ENCODE measurements at regions not wholly inside any gene's neighbourhood (a gene's known extent, or its start where the extent isn't known, plus 50 kb on each side); places are given as distances from the start of the nearest gene placed in this dataset.

DNA sequence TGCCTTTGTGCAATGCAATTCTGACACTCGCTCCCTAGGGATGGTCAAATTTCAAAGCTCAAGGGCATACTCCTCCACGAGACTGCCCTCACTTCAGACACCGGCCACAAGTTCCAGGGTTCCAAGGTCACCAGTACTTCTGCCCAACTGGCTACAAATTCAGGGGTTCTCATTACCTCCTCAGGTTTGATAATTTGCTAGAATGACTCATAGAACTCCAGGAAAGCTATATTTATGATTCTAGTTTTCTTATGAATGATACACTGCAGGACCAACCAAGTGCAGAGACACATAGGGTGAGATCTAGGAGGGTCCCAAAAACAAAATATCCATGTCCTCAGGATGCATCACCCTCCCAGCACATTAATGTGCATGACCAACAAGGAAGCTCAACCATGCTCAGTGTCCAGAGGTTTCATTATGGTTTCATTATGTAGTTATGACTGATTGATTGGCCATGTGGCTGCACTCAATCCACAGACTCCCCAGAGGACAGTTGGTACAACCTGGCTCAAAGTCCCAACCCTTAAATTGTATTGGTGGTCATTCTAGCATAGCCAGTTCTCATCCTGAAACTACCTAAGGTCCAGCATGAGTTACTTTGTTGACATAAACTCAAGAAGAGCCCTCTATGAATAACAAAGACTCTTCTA is 170.4 kb upstream of the LRRN1 start:
- no peak for DNase-seq

DNA sequence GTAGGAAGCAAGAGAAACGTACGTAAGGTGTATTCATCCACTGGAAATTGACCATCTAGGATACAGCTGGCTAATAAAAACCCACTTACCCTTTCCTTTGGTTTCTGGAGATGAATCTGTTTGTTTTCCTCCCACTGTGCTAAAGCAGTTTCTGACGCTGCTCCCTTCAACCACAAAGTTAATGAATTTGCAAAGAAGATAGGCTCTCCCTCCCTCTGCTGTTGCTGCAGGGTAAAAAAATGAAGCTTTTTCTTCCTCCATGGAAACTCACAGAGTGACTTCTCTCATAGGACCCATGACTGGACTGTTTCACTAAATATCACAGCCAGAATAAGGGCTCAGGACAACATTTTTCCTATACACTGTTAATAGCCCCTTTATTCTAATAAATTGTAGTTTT is 172.1 kb upstream of the LRRN1 start:
- no peak for DNase-seq

DNA sequence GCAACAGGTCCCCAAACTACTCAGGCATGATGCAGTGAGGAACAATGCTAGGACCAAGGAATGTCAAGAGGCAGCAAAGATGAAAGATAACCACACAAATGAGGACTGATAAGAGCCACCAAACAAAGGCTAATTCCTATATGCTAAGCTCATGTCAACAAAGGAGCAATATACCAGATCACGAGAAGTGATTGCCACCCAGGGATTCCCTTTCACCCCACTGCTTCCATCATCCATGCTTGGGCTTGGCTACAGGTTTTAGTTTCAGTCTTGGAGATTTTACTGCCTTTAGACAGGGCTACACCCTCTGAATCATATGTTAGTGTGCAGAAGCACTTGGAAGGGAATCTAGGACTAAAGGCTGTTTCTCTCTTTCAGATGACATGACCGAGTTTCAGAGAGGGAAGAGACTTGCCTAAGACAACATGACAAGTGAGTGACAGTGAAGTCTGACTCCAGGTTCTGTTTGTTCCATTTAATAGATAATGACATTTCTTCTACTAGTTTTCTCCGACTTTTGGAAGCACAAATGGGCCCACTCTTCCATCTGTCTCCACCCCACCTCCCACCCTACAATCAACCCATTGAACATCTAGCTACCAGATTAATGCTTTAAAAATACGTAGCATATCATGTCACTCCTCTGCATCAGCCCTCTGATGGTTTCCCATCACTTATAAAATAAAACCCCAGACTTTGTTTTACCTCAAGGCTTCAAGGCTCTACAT is 173.5 kb upstream of the LRRN1 start:
- DNase-seq: no peak

DNA sequence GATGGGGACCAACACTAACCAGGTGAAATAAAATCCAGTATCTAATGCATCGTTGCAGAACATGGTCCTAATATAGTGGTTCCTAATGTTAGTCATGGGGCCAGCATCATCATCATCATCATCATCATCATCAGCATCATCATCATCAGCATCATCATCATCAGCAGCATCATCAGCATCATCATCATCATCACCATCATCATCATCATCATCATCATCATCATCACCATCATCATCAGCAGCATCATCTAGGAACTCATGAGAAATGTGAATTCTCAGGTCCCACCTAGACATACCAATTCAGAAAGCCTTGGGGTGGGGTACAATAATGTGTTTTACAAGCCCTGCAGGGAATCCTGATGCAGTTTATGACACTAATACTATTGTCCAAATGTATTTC is 179.4 kb upstream of the LRRN1 start:
- no peak for DNase-seq

DNA sequence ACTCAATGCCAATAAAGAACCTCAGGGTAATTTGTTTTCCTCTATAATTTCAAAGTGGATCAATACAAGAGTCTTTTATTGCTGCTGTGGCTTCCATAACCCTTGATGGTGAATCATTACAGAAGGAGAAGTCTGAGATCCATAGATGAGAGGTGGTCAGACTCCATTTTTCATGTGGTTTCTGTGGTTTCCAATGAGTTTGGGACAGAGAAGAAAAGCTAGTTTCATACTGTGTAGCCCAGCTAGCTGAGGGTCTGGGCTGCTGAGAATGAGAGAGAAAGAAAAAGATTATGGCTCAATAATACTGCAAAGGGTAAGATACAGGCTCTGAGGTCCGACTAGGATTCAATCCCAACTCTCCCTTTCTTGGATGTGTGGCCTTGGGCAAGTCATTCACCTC is 180.6 kb upstream of the LRRN1 start:
- no peak for DNase-seq

DNA sequence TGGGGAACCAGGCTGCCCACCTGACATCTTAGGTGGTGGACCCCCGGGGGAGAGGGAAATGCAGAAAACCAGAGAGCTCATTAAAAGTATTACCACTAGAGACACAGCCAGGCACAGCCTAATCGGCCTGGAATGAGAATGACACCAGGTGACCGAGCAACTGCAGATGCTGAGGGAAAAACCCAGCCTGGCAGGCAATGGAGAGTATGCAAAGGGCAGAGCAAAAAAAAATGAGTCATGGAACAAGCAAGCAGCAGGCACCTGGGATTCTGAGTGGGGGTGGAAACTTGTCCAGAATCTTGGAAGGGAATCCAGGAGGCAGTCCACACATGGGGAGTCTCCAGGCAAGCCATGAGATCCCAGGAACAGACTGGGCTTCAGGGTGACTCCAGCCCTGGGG is 183.7 kb upstream of the LRRN1 start:
- no peak for DNase-seq

DNA sequence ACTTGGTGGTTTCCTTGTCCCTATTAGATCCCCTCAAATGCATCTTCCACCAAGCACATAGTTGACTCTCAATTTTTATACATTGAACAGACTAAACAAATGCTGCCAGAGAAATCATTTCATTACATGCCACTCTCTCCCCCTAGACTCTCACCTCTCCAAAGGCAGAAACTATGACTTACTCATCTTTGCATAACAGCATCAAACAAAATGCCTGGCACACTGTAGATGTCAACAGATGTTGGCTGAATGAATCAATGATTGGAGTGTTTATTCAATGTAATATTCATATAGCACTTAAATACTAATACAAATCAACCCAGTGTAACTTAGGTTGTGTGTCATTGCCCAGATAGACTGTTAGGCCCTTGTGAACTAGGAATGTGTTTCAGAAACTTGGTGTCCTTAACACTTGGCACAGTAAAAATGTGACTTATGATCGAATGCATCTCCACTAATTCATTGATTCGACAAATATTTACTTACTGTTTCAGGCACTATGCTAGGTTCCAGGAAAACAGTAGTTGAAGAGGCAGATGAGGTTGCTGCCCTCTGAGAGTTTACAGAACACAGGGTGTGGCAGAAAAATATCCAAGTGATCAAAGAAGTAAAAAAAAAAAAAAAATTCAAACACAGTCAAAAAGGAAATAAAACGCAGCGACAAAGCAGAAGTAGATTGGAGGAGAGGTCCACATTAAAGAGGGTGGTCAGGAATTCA is 188.5 kb upstream of the LRRN1 start:
- DNase-seq: no peak

DNA sequence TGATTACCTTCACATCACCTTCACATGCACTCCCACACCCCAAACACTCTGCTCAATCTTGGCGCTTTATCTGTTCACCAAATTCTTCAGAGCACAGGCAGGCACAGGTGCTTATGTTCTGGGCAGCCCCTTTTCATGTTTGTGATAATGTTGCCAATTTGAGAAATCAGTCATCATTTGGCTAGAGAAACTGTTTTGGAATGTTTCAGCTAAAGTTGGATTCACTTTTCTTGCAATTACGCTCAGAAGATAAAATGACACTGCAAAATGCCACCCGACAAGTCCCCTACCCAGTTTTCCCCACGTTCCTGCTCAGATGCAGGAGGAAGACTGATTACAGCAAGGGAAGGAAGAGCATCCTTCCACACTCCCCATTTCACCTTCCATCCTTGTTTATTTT is 192.9 kb upstream of the LRRN1 start:
- no peak for DNase-seq

DNA sequence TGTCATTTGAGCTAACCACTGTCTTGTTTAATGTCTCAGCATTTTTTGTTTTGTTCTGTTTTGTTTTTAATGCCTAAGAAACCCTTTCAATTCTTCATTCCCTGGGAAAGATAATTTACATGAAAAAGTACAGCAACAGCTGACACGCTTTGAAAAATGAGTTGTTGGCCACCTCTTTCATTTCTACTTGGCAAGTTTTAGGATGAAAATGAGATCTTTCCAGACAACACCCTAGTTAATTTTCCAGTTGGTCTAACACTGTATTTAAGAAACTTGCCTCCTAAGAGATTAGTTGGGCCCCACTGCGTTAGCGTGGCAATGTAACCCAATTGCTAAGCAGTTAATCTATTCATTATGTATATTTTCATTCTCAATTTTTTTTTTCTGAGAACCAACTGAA is 194.0 kb upstream of the LRRN1 start:
- no peak for DNase-seq

DNA sequence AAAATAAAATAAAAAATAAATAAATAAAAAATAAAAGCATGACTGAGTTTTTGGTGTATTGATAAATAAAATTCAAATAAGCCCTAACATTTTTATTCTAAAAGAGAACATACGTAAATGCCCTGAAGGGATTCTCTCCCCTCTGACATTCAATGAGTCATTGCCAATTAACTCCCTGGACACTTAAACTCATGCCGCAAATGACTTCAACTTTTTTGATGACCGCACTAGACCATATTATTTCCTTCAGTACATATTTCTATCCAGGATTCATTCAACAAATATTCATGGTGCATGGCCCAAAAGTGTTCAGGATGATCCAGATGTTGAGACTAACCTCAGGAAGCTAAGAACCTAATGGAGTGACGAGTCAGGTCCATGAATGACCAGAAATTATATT is 195.9 kb upstream of the LRRN1 start:
- no peak for DNase-seq

DNA sequence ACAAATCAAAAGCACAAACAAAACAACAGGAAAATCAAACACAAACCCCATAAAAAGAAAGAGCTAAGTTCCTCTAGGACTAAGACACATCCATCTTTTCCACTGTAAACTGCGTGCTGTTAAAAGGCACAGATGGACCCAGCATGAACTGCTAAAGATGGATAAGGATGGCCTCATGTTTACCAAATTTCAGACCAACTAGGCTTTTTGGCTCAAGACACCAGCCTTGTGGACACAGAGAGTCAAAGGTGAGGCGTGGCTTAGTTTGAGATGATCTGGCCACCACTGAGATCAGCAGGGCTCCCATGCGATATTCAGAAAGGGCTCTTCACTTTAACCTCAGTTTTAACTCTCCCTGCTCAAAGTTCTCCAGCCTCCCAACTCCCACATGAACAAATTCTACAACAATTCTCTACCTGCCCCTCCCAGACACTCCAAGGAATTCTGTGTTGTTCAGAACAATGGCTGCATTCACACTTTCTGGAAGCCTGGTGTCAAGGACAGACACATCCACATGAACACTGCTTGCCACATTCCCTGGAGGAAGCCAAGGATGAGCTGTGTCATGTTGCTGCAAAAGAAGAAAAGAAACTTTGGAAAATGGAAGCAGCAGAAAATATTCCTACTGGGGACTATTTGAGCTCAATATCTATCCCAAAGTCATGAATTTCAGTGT is 198.4 kb upstream of the LRRN1 start:
- DNase-seq: no peak

DNA sequence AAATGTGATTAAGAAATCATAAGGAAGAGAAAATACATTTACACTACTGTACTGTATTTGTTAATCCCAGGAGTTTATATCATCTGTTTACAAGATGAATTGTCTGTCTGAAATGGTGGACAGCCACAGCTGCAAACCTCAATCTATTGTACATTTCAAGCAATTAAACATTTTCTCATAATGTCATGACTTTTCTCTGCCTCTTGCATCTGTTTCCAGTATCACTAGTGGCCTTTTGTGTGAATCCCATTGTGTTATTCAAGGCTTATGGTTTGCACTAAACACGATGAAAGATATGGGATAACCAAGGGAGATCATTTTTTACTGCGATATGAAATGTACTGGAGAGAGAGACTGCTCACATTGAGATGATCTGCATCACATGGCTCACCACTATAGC is 200.2 kb upstream of the LRRN1 start:
- no peak for DNase-seq

DNA sequence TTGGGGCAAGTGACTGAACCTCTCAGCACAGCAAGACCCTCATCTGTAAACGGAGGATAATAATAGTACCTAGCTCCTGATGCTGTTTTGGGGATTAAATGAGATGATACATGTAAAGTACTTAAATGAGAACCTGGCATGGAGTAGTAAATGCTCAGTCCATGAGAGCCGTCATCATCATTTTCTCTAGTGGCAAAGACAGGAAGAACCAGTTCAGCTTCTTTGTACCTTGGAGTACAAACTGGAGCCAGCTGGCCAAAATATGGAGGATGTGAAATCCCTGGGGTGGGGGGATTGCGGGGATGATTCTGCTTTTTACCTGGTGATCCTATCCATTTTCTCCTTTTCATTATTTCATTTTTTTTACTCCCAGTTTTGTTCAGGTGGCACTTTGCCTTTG is 204.2 kb upstream of the LRRN1 start:
- DNase-seq: no peak

DNA sequence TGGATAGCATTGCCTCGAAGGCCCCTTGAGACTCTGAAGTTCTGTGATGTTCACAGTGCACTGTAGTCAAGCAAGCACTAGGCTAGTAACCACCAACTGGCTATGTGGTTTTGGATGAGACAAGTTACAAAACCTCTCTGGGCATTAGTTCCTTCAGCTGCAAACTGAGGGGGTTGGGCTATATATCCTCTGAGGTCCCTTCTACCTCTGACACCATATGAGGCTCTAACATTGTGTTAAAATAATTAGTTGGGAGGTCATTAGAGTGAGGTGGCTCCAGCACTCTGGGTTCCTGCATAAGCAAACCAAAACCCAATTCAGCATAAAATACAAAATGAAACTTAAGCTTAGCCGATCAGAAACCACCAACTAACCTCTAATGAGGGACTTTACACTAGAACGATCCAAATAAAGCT is 209.5 kb upstream of the LRRN1 start:
- DNase-seq: no peak

DNA sequence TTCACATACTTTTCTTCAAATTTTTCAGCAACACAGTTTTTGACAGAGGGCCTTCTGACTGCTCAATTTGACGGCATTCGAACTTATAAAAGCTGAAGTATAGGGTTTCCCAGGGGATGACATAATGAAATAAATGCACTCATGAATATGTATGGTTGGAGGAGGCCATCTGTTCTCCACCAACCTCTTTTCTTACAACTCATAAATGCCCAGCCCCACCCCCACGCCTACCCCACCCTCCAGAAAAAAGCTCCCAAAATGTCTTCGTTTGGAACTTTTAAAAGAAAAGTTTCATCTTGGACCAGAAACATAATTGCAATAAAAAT is 211.6 kb upstream of the LRRN1 start:
- DNase-seq: no peak

DNA sequence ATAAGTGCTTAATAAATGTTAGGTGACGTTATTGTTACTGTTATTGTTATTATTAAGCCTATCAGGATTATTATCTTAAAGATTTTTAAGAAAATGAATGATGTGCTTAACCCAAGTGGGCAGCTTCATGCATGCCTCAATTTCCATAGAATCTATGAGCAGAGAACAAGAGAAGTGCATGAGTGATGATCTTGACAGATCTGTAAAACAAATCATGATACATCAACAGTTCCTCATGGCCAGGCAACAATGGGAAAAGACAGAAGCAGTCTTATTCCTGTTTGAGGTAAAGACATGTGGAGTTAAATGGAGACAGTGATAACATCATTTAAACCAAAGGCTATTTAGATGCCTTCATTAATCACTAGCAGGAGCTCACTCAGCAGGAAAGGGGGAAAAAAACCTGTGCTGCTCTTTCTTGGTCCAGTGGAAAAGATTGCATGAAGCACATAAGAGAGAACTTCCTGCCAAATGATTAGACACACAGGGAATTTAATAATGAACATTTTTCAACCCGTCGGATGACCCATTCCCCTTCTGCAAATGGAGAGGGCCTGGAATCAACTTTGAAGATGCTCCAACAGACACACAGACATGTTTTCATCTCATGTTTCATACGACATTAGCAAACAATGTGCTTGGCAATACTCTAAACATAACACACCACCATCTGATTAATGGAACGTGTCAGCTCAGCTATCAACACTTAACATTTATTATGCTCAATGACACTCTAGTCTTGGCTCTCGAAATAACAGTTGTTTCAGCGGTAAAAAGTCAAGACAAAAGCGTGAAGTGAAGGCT is 212.2 kb upstream of the LRRN1 start:
- DNase-seq: no peak

DNA sequence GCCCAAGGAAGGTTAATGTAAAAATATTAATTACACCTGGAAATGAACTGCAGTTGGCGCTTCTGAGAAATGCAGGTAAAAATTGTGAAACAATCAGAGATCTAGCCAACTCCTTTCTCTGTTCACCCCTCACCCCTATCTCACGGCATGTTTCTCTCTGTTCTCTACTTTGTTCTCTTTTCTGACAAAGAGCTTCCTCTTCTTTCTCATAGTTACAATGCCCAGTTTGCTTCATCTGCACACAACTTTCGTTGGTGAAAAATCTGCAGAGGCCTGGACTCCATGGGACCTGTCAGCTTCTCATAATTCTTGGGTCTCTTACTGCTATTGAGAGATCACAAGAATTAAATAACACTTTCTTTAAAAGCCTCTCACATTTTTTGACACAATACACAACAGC is 212.9 kb upstream of the LRRN1 start:
- no peak for DNase-seq

DNA sequence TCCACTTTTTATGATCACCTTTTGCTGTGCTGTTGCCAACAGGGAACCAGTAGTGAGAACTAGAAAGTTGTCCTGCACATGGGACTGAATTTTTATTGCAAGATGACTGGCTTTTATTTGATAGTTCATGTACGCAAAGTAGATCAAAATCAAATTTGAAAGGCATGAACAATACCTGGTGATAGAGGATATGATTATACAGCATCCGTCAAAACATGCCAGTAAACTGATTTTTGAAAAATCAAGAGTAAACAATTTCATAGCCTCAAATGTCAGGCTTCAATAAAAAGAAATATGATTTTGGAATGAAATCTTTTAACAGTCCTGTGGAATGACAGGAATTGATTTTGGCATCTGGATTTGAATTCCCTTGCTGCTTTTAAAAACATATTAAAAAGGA is 219.6 kb upstream of the LRRN1 start:
- DNase-seq: no peak

DNA sequence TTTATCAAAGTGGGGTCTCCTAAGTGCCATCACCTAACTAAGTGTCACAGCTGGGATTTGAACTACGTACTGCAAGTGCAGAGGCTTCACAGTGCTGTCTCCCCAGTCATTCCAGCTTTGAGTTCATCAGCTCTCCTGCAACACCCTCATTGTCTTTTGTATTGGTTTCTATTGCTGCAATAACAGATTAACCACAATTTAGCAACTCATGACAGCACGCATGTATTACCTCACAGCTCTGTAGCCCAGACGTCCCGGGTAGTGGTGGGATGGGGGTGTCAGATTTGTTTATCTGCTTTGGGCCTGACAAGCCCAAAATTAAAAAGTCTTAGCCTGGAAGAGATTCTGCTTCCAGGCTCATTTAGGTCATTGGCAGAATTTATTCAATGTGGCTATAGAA is 220.5 kb upstream of the LRRN1 start:
- no peak for DNase-seq

DNA sequence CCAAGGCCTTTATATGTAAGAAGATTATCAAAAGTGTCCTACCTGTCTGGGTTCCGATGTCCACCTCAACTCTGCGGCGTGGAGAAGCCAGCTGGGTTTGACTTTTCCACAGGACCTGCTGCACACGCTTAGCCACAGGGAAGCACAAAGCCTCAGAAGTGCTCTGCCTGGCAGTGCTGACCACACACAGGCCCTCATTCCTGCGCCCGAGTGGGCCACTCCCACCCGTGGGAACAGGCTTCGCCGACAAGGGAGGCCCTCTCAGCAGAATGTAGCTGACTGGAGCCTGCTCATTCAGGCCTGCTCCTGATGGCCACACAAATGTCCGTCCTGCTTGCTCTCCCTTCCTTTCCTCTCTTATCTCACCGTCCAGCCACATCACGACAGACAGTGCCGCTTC is 221.4 kb upstream of the LRRN1 start:
- no peak for DNase-seq

DNA sequence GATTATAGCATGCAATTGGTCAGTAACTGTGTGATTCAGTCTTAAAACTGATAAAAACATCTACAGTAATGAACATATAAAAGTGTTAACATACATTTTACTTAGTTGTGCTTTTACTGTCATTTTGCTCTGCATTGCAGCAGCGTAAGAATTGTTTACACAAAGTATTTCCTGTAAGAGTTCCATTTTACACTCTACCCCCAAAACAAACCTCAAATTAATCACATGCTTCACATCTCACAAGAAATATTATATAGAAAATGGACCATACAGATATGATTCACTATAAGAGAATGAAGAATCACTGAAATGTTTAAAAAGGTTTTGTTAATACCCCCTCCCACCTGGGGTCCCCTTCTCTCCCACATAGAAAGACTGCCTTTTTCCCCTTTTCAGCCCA is 225.9 kb upstream of the LRRN1 start:
- no peak for DNase-seq

DNA sequence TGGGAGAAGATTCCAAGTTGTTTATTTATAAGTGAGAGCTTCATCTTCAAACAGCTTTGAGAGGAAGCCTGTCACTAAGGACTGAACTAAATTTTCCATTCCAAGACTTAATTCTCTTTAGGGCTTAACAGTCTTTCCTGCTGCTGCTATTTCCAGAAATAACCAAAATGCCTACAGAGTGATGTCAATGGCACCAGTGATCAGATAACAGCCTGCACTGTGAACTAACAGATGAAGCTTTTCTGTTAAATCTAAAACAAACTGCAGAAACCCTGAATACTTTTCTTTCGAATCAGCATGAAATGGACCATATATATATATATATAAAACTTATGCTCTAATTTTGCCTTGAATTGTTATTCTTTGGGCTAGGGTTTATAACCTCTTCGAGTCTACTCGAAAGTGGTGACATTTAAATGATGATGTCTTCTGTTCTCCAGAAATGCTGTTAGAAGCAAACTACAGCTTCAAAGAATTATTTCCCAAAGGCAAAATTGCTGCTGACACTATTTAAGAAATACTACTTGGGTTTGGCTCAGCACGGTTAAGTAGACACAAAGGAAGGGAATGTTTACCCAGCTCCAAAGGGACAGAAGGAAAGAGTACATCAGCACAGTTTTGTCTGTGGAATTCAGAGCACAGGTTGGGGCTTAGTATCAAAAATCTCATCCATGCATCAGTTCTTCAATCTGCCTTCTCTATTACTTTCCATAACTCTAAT is 238.5 kb upstream of the LRRN1 start:
- no peak for DNase-seq

All from T-helper 2 cell (primary cell).